G401.6 (cell line): ENCODE measurements at regions not wholly inside any gene's neighbourhood (a gene's known extent, or its start where the extent isn't known, plus 50 kb on each side); places are given as distances from the start of the nearest gene placed in this dataset.

Experiments used
- FAIRE-seq: peaks from 2 replicates; lab custom pipeline; 2012; peaks lifted over from hg19 to GRCh38; lab: Jason Lieb, UNC

DNA sequence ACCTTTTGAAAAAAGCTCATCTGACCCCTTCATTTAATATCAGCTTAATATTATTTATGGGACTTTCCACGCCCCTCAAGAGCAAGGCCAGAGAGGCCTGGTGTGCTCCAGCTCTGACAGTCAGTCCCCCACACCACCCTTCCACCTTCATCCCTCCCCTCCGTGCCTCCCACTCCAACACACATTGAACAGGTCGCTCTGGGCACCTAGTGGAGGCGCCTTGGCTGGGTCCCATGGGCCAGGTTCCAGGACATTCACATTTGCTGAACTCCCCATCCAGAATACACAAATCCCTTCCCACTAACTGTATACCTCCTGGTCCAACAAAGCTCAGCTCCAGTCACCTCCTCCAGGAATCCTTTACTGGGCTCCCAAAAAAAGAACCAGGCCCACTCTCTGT lies 137.5 kb downstream of the BCOR start:
- no peak for FAIRE-seq

DNA sequence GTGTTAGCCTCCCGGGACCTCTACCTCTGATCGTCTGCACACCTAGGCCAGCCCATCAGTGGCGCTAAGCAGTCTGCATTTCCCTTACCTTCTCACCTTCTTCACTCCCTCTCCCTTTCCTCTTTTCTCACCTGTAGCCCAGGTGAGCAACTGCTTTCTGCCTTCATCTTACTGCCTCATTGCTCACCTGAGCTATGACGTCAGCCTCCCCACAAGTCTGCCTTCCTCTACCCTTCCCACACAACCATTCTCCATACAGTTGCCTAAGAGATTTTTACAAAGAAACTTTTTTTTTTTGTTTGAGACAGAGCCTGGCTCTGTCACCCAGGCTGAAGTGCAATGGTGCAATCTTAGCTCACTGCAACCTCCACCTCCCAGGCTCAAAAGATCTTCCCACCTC lies 136.3 kb downstream of the BCOR start:
- FAIRE-seq: no peak

DNA sequence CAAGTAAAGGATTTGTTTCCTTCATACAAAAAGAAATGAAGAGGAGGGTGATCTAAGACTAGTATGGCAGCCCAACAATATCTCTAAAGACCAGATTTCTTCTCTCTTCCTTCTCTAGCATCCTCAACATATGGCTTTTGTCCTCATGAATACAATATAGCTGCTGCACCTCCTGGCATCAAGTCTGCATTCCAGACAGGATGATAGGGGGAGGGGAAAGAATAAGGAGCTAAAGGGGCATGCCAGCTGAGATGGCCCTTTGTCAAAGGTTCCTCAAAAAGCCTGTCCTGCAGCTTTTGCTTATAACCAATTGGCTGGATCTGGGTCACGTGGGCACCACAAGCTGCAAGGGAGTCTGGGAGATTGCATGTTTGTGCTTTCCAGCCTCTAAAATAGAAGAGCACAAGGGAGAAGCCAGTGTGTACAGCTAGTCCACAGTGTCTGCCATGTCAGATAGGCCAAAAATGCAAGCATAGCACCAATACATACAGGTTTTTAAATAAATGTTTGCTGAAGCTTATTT lies 132.6 kb downstream of the BCOR start:
- FAIRE-seq: no peak

DNA sequence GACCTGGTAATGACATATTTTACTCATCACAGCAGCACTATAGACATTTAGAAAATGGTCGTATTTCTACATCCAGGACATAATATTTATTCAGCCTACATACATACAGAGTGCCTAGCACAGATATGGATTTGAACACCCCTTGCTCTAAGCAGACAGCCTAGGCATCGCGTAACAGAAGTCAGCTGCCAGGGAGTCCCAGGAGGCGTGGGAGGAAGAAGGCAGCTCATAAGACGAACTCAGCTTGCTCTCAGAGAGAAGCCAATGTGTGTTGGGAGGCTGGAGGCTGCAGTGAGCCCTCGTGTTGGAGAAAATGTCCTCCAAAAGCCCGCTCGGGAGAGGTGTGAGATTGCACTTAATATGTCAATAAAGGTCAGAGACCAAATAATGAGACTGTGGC lies 131.6 kb downstream of the BCOR start:
- no peak for FAIRE-seq

DNA sequence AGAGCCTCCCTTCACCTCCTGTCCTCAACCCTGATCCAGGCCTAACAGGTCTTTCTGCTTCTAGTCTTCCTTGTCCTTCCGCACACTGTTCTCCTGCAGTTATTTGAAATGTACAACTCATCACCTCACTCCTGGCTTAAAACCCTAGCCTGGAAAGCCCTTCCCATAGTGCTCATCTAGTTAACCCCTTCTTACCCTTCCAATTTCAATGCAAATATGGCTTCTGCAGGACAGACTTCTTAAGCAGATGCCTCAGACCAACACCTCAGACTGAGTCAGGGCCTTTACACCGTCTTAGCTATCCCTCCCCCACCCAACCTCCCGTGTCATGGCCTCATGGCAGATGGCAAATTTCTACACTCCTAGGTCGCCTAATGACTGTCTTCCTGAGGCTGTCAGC lies 130.4 kb downstream of the BCOR start:
- no peak for FAIRE-seq

DNA sequence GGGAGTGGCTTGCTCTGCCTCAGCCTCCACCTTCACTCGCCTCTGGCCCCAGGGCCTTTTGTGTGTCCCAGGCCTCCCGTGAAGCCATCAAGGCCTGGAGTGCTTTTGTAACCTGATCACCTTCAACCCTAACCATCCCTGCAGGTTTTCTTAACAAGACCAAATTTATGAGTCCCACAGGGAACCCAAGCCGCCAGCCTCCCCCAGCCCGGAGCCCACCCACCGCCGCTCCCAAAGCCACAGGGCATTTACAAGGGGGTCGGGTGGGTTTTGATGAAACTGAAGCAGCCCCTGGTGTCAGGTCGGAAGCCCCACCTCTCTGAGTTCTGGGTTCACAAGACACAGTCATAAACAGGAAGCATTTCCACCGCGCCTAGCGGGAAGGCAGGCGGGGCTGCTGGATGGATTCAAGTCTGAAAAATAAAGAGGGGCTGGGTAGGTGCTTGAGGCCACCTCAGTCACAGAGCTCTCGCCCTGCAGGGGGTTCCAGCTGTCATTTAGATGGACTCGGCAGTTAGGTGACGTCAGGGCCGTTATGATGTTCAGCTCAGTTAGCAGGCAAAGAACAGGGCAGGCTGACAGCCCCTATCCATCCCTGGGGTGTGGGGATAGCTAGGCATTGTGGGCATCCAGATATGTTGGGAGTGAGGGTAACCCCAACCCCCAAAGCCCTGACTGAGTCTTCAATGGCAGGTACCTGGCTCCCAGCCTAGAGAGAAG lies 128.5 kb downstream of the BCOR start:
- FAIRE-seq: no peak

- FAIRE-seq: no peak
These were observed 127.8 kb downstream of the BCOR start for GRCh38 chrX:39969819-39970504.

DNA sequence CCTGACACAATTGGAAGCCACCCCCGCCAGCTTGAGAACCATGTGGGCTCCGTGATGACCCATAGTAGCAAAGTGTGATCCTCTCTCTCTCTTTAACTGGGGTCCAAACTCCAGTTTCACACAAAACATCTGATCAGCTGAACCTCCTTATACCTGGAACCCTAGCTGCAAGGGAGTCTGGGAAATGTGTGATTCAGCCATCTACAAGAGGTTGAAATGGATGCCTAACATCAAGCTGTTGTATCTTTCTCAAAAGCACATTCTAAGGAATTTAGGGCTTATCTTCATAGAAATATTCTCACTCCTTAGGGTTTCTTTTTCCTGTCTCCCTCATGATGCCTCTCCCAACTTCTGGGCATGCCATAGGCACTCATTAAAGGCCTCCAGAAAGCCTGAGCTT lies 126.0 kb downstream of the BCOR start:
- FAIRE-seq: no peak

DNA sequence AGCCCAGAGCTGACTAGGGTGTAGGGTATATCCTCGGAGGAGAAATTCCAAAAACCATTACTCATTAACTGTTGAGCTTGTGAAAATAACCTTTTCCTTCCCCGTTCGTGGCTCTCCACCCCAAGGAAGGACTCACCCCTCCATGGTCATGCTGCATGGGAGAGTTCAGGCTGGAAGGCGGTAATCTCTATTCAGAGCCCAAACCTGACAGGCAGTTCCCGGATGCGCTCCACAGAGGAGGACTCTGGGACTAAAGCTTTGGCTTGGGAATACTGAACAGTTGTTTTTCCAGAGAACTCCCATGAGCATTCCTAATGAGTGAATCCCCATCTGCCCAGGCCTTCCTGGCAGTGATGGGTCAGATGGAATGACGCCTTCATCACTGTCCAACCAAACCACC lies 125.4 kb downstream of the BCOR start:
- no peak for FAIRE-seq

- FAIRE-seq: no peak
These were observed 123.9 kb downstream of the BCOR start for GRCh38 chrX:39973810-39974209.

DNA sequence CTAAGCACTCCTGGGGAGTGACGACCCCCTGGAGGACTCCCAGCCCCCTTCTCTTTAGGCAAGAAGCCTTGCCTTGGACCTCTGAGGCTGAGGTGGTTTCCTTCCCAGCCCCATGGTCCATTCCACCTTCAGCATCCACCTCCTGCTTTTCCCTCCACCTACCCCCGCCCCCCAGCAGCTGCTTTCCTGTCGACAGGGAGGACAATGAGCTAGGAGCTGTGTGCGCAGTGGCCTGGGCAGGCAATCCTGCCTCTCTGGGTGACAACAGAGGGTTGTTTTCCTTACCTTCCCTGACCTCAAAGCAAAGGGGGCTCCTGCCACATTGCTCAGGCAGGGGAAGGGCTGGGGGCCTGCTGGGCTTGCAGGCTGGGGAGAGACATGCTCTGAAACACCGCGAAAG lies 123.5 kb downstream of the BCOR start:
- no peak for FAIRE-seq

DNA sequence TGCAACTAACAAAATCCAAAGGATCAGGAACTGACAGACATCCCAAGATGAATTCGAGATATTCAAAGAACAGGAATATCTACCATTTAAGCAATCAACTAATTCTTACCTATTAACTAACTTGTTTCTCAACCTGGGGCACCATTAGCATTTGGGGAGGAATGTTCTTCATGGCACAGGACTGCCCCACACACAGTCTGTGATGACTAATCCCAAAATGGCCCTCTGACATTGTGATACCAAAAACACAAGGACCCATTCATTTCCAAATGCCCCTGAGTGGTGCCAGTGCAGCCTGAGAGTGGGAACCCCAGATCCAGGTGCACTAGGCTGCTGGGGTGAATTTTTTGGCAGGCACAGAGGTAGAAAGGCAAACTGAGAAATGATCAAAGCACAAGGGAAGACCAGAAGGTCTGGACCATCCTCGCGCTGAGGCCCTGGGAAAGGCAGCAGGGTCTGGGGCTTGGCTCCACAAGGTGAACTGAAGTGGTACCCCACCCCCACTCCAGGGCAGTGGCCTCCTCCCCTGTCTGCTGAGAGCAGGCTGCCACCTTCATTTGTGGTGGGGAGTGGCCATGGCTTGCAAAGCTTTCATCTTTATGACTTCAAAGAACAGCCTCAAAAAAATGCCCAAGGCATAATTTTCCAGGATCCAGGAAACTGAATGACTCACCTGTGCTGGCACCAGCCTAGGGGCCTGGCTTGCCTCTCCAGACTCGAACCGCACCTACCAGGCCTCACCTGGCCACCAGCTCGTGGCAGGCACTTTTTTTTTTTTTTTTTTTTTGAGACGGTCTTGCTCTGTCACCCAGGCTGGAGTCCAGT lies 122.4 kb downstream of the BCOR start:
- no peak for FAIRE-seq

DNA sequence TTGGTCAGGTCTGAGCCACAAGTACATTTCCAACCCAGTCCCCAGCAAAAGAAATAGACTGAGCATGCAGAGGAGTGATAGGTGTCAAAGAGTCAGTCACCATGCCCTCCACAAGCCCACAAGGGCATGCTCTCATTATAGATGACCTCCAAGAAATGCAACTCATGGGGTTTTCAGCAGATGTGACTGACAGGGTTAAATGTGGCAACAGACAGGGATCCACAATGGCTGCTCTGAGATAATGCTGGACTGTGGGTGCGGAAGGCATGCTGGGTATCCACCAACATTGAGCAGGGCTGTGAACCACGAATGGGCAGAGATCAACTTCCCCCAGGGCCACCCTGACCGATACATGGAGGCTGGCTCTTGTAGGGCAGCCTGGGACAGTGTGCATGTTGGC lies 115.8 kb downstream of the BCOR start:
- no peak for FAIRE-seq

DNA sequence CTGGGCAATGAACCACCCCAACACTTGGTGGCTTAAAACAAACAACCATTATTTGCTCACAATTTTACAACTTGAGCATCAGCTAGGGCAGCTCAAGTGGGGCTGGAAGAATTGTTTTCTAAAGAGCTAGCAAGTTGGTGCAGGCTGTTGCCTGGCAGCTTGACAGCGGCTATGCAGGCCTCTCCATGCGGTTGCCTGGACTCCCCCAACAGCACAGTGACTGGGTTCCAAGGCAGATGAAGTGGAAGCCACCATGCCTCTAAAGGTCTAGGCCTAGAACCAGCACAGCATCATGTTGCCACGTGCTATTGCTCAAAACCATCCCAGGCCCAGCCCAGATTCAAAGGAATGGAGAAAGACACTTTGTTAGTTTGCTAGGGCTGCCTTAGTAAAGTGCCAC lies 114.8 kb downstream of the BCOR start:
- no peak for FAIRE-seq

- no peak for FAIRE-seq
These were observed 114.0 kb downstream of the BCOR start for GRCh38 chrX:39983715-39984114.

DNA sequence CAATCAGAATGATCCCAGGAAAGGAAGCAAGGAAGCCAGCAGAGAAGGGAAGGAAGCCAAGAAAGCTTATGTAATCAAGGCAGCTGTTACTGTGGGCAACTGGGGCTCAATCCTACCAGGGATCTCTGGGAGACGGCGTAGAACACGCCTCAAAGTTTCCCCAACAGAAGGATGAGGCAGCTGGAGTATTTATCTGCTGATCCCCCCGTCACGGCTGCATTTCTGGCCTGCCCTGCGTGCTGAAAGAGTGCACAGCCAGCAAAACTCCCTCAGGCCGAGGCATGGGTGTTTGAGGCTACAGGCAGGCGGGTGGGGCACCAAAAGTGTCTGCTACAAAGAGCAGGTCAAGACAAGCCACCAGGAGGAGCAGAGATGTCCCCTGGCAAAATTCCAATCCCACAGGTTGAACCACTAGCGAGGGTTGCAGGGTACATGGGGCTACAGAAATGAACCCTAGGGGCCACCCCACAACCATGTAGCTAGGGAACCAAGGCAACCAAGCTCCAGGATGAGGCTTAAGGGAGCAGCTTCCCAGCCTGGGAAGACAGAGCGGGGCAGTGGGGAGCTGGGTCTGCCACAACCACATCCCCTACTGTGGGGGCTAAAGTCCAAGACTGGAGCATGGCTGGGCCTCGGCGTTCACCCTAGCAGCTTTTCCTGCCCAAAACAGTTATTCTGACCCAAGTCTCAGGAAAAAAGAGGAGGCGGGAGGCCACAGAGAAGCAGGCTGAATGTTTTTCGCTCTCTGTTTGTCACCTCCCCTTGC lies 113.4 kb downstream of the BCOR start:
- FAIRE-seq: no peak

DNA sequence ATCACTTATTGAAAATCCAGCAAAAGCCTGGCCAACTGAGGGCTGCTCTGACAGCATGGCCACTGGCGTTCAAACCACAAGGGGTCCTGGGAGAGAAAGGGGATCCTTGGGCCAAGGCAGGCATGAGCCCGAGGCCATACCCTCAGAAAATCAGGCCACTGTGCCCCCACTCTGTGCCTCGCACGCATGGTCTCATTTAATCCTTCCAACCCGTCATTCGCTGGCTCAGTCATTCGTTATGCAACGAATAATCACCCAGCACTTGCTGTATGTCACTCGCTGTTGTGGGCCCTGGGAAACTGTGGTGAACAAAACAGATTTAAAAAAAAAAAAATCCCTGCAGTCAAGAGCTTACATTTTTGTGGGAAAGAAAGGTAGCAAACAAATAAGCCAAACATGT lies 112.7 kb downstream of the BCOR start:
- no peak for FAIRE-seq

- no peak for FAIRE-seq
These were observed 112.2 kb downstream of the BCOR start for GRCh38 chrX:39985551-39985950.

DNA sequence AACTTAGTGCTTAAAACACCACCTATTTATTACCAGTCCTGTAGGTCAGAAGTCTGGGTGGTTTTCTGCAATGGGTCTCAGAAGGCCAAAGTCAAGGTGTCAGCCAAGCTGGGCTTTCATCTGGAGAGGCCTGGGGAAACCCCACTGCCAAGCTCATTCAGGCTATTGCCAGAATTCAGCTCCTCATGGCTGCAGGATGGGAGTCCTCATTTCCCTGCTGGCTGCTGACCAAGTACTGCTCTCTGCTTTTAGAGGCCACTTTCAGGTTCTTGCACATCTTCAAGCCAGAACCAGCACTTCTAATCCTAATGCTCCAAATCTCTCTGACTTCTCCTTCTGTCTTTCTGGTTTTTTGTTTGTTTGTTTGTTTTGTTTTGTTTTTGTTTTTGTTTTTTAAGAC lies 109.3 kb downstream of the BCOR start:
- FAIRE-seq: no peak

- FAIRE-seq: no peak
These were observed 107.4 kb downstream of the BCOR start for GRCh38 chrX:39990388-39990787.

- no peak for FAIRE-seq
These were observed 105.5 kb downstream of the BCOR start for GRCh38 chrX:39992300-39992699.

DNA sequence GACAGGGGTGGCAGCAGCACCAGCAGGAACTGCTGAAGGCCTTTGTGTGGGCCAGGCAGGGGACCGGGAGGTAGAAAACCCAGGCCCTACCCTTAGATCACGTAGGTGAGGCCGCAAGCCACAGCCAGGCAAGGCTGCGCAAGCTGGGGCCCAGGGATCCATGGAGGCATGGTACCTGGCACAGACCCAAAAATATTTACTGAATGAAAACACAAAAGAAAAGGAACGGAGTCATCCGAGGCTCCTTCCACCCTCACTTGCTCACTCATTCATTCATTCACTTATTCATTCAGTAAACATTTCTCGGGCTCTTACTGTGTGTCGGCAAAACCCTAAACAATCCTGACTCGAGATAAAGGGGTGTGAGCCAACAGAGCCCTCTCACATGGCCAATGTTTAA lies 102.3 kb downstream of the BCOR start:
- no peak for FAIRE-seq
